NCI-H1694 (cell line): ENCODE measurements at regions not wholly inside any gene's neighbourhood (a gene's known extent, or its start where the extent isn't known, plus 50 kb on each side); places are given as distances from the start of the nearest gene placed in this dataset.
A peak's percentile ranks its signal among the peaks of the same experiment; 100 is the strongest.
"Not testable (repeated sequence)": the region's sequence is repeated elsewhere in the genome, so short reads cannot be mapped to it uniquely, and the experiment has no call there.

Experiments
- DNase-seq: peaks from one replicate; lab custom pipeline; 2025; lab: John Stamatoyannopoulos, UW

GRCh38 chr4:151561551-151562256, 152.7 kb downstream of the FHIP1A start:
- DNase-seq = no peak

- DNase-seq = no peak
Observed at GRCh38 chr4:151563194-151563593, 154.2 kb downstream of the FHIP1A start.

- DNase-seq = no peak
Observed at GRCh38 chr4:151564321-151564720, 155.3 kb downstream of the FHIP1A start.

GRCh38 chr4:151565583-151565982, 156.6 kb downstream of the FHIP1A start:
- DNase-seq = no peak

GRCh38 chr4:151566053-151566452, 157.1 kb downstream of the FHIP1A start:
- DNase-seq = no peak

GRCh38 chr4:151567056-151567455, 158.1 kb downstream of the FHIP1A start:
- no peak for DNase-seq

GRCh38 chr4:151568966-151569365, 160.0 kb downstream of the FHIP1A start:
- DNase-seq = no peak

GRCh38 chr4:151569650-151570049, 160.7 kb downstream of the FHIP1A start:
- no peak for DNase-seq

DNA sequence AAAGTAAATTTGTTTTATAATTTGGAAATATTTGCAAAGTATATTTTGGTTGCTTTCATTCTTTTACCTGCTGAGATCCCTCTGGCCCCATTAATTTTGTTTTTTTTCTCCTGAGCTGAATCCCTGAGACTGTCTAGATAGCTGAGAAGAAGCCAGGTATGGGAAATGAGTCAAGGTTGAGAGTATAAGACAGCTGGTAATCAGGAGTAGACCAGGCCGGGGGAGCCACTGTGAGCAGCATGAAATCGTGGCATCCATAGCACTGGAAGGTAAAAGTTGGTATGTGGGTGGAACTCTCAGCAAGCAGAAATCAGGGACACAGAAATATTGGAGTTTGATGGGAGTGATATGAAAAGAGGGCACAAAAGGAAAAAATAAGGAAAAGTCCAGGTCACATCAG, 164.5 kb downstream of the FHIP1A start:
- DNase-seq = no peak

DNA sequence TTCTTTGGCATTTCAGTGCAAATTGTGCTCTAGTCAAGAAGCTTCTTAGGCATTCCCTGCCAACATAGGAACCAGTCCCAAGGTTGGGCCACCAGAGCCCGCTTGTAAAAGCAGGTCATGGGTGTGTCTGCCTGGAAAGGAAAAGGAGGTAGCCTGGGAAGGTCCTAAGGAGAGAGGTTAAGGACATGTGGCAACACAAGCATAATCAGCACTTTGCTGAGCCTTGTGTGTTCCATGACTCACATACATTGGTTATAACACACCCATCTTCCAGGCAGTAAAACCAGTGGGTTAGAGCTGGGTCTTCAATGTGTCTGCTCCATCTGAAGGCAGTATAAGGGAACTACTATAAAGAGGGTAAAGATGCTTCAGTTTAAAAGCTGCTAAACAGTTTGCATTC, 165.0 kb downstream of the FHIP1A start:
- no peak for DNase-seq

DNA sequence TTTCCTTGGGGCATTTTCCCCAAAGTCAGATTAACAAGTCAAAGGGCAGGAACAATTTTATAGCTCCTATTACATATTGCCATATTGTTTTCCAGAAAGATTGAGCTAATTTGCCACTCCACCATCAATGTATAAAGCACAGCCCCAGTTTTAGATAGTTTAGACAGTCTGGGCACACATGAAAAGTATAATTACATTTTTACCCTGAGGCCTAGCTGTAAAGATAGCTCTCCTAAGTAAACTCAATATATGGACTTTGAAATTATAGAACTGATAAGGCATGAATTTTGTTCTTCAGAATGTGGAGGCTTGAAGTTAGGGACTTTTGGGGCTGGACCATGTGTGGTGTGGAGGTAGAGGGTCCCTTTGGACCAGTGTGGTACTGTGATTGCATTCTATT, 166.0 kb downstream of the FHIP1A start:
- no peak for DNase-seq

GRCh38 chr4:151575646-151576045, 166.7 kb downstream of the FHIP1A start:
- DNase-seq = no peak

DNA sequence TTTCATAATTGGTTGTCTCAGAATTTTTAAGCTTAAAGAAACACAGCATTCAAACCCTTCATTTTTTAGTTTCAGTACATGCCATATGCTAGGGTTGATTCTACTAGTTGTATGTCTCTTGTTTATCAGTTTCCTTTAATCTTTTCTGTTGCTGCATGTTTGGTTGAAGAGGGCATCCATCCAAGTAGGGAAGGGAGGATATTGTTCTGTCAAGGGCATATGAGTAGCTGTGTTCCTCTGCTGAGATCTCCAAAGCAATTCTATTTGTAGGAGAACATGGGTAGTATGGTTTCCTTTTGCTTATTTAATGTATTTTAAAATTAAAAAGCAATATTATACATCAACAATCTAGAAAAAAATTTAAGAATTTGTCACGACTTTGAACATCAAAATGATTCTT, 167.7 kb downstream of the FHIP1A start:
- DNase-seq = no peak

- DNase-seq = no peak
Observed at GRCh38 chr4:151581570-151581969, 172.6 kb downstream of the FHIP1A start.

GRCh38 chr4:151582098-151582497, 173.1 kb downstream of the FHIP1A start:
- DNase-seq = no peak

DNA sequence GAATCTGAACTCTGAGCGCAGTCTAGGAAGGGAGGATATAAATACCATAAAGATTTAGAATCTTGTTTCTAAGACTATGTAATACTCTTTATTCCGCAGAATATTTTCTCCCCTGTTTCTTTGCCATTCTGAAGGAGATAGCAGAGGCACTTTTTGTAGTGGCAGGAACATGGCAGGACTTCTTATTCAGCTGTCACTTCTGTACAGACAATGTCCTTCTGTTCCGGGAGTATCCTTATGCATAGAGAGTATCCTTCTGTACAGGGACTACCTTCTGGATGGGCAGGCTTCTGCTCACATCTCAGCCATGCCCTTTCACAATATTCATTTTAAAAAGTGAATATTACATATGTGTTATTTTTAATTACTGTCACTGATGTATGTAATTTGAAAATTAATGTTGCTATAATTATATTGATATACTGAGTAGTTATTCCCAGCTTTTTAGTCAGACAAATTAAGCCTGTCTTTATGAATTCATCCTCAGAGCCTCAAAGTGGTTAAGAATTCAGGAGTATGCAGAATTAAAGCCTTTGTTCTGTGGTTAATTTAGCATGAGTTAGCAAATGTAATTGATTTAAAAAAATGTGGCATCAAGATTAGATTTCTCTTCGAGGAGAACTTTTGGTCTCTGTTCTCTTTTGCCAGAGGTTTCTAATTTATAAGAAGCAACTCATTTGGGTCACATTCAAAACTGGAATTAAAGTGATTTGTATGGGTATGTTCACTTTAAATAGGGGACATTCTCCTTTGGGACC, 174.4 kb downstream of the FHIP1A start:
- DNase-seq = no peak

- no peak for DNase-seq
Observed at GRCh38 chr4:151584101-151584500, 175.1 kb downstream of the FHIP1A start.

- DNase-seq = not testable (repeated sequence)
Observed at GRCh38 chr4:151595629-151596028, 165.2 kb downstream of the GATB start.

- DNase-seq = not testable (repeated sequence)
Observed at GRCh38 chr4:151597691-151598090, 163.1 kb downstream of the GATB start.

- no peak for DNase-seq
Observed at GRCh38 chr4:151599863-151600262, 160.9 kb downstream of the GATB start.

GRCh38 chr4:151600432-151600831, 160.4 kb downstream of the GATB start:
- no peak for DNase-seq

DNA sequence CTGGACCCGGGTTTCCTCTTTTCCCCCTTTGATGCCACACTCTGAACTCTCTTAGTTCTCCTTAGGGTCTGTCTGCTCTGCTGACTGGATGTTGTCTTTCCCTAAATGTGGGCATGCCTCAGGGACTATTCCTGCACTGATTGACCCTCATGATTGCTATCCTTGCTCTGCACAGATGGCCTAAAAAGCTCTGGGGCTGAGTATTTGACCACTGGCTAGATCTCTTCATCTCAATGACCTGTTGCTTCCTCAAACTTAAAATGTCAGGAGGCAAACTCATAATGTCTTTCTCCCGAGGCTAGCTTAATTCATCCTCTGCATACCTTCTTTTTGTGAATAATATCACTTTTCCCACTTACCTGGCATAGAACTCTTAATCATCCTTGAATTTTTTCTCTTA, 157.4 kb downstream of the GATB start:
- DNase-seq = no peak

DNA sequence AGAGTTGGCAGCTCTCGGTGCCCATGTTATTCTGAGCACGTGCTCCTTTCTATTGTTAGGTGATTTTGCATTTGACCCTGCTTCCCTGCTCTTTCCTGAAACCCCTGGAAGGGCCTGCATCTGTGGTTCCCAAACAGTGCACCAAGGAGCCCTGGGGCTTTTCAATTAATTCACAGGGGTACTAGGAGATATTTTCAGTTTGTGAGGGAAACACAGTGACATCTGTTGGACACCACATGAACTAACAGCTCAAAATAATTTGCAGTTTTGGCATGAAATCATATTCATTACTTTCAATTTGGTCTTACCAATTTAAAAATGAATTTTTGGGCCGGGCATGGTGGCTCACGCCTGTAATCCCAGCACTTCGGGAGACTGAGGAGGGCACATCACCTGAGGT, 156.6 kb downstream of the GATB start:
- peak; percentile 2 for DNase-seq

DNA sequence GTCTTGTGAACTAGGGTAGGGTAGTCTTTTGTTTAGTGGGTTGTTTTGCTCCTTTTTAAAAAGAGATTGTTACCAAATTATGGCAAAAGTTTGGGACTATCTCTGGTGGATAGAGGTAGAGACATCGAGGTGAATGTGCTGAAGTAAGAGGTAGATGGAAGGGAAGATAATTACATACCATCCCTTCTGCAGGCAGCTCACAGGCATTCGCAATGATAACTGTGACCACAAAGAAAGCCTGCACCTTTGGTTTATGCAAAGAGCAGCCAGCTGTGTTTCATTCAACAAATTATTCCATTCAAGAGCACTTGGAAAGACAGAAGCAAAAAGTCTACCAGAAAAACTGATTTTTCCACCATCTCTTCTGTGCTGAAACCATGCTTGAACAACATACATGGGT, 155.6 kb downstream of the GATB start:
- no peak for DNase-seq
